ENCODE measurements at regions not wholly inside any gene's neighbourhood (a gene's known extent, or its start where the extent isn't known, plus 50 kb on each side); places are given as distances from the start of the nearest gene placed in this dataset.

DNA sequence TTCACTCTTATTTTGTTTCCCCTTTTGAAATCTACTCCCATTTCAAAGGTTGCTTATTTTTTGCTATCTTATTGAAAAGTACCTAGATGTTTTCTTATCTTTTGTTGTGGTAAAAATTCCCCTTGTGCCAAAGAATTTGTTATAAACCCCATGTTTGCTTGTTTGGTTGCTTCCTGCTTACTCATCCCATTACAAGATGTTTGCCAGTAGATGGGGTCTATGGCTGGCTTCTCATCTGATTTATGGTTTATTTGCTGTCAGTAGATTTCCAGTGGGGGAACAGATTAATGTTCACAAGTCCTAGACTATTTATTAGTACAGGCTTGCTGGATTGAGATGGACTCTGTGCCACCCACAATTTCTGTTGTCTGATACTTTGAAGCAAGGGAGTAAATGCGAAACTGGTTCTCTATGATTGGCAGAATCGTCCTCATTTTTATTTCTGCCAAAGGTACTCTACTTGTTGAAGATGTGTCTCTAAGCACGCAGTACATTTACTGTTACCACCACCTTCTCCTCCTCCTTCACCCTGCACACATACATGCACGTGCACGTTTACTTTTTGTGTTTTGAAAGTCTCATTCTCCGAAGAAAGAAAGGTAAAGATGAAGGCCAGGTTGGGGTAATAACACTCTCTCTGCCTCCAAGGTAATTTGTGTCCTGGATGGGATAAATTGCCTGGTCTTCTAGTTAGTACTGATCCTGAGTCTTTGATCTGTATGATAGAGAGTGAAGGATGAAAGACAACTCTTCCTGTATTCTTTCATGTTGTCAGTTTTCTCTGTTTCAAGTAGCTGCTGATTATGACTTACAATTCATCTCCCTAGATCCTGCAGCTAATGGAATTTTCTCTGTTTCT, 117.2 kb upstream of the ATP2B1 start:
- no peak for TF ChIP-seq POLR2A (IDR thresholded peaks at IDR 0.05)
- TF ChIP-seq, protein P1, sequence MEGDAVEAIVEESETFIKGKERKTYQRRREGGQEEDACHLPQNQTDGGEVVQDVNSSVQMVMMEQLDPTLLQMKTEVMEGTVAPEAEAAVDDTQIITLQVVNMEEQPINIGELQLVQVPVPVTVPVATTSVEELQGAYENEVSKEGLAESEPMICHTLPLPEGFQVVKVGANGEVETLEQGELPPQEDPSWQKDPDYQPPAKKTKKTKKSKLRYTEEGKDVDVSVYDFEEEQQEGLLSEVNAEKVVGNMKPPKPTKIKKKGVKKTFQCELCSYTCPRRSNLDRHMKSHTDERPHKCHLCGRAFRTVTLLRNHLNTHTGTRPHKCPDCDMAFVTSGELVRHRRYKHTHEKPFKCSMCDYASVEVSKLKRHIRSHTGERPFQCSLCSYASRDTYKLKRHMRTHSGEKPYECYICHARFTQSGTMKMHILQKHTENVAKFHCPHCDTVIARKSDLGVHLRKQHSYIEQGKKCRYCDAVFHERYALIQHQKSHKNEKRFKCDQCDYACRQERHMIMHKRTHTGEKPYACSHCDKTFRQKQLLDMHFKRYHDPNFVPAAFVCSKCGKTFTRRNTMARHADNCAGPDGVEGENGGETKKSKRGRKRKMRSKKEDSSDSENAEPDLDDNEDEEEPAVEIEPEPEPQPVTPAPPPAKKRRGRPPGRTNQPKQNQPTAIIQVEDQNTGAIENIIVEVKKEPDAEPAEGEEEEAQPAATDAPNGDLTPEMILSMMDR (IDR thresholded peaks at IDR 0.05) = no peak
- no peak for TF ChIP-seq POLR2AphosphoS5 (IDR thresholded peaks at IDR 0.05)
- no peak for TF ChIP-seq EP300 (IDR thresholded peaks at IDR 0.05)

All from gastroesophageal sphincter (tissue), 3 donors.